Skeletal muscle satellite cell (primary cell): ENCODE measurements at regions not wholly inside any gene's neighbourhood (a gene's known extent, or its start where the extent isn't known, plus 50 kb on each side); places are given as distances from the start of the nearest gene placed in this dataset.
"Not testable (repeated sequence)": the region's sequence is repeated elsewhere in the genome, so short reads cannot be mapped to it uniquely, and the experiment has no call there.

Source experiments
- H3K27me3 ChIP-seq: 2 replicates; pipeline ENCODE4 v1.7.0; 2013; ENCODE audit warnings: low read length; ENCODE audit not compliant: control insufficient read depth, insufficient read depth
- H3K36me3 ChIP-seq: 2 replicates; pipeline ENCODE4 v1.7.0; 2013; ENCODE audit warnings: mild to moderate bottlenecking, control low read depth, low read length; ENCODE audit not compliant: insufficient read depth
- H3K4me1 ChIP-seq: 2 replicates; pipeline ENCODE4 v1.7.0; 2013; ENCODE audit warnings: low read length; ENCODE audit not compliant: control insufficient read depth, insufficient read depth
- H3K4me2 ChIP-seq: 2 replicates; pipeline ENCODE4 v1.7.0; 2013; ENCODE audit warnings: mild to moderate bottlenecking, low read length
- H3K4me3 ChIP-seq: 2 replicates; pipeline ENCODE4 v1.7.0; 2013; ENCODE audit warnings: low read length
- H3K9ac ChIP-seq: 2 replicates; pipeline ENCODE4 v1.7.0; 2013; ENCODE audit warnings: mild to moderate bottlenecking, low read depth, low read length, moderate library complexity
- H3K9me3 ChIP-seq: replicated peaks from 2 replicates; pipeline ENCODE4 v1.7.0; 2013; ENCODE audit warnings: mild to moderate bottlenecking, control low read depth, low read length

- Histone ChIP-seq H3K36me3 (no peaks in the 10 kb centered on the region), H3K9ac (no peak overlapping the region), H3K4me3 (no peak overlapping the region), H3K4me1 (no peaks in the 10 kb centered on the region), H3K4me2 (no peak overlapping the region), H3K9me3 (no peaks in the 10 kb centered on the region), H3K27me3 (no peaks in the 10 kb centered on the region)
These were observed 385.3 kb downstream of the PRELID2 start for GRCh38 chr5:145449794-145450193.

- not testable (repeated sequence) for H3K4me3 ChIP-seq, H3K9me3 ChIP-seq, H3K36me3 ChIP-seq, H3K27me3 ChIP-seq, H3K4me1 ChIP-seq, H3K9ac ChIP-seq, H3K4me2 ChIP-seq
These were observed 388.3 kb downstream of the PRELID2 start for GRCh38 chr5:145446875-145447274.

GRCh38 chr5:145446412-145446811, 388.7 kb downstream of the PRELID2 start:
- H3K4me2 ChIP-seq, result no peak overlapping the region
- no peaks in the 10 kb centered on the region for H3K36me3 ChIP-seq
- no peak overlapping the region for H3K9ac ChIP-seq
- H3K4me3 ChIP-seq, result no peak overlapping the region
- no peaks in the 10 kb centered on the region for H3K4me1 ChIP-seq
- no peaks in the 10 kb centered on the region for H3K27me3 ChIP-seq
- no peaks in the 10 kb centered on the region for H3K9me3 ChIP-seq

GRCh38 chr5:145445027-145445426, 390.1 kb downstream of the PRELID2 start:
- Histone ChIP-seq H3K36me3 (no peaks in the 10 kb centered on the region), H3K4me3 (no peak overlapping the region), H3K4me2 (no peak overlapping the region), H3K9ac (no peak overlapping the region), H3K27me3 (no peaks in the 10 kb centered on the region), H3K9me3 (no peaks in the 10 kb centered on the region), H3K4me1 (no peaks in the 10 kb centered on the region)

- H3K9me3 ChIP-seq, result no peaks in the 10 kb centered on the region
- H3K9ac ChIP-seq, result no peak overlapping the region
- no peaks in the 10 kb centered on the region for H3K36me3 ChIP-seq
- H3K27me3 ChIP-seq, result no peaks in the 10 kb centered on the region
- no peaks in the 10 kb centered on the region for H3K4me1 ChIP-seq
- no peak overlapping the region for H3K4me2 ChIP-seq
- H3K4me3 ChIP-seq, result no peak overlapping the region
These were observed 391.2 kb downstream of the PRELID2 start for GRCh38 chr5:145443964-145444363.

- Histone ChIP-seq H3K4me2 (no peak overlapping the region), H3K4me1 (no peaks in the 10 kb centered on the region), H3K27me3 (no peaks in the 10 kb centered on the region), H3K9ac (no peak overlapping the region), H3K36me3 (no peaks in the 10 kb centered on the region), H3K9me3 (no peaks in the 10 kb centered on the region), H3K4me3 (no peak overlapping the region)
These were observed 391.8 kb downstream of the PRELID2 start for GRCh38 chr5:145443366-145443765.

- not testable (repeated sequence) for H3K9me3 ChIP-seq, H3K4me2 ChIP-seq, H3K27me3 ChIP-seq, H3K36me3 ChIP-seq, H3K4me3 ChIP-seq, H3K4me1 ChIP-seq, H3K9ac ChIP-seq
These were observed 392.5 kb downstream of the PRELID2 start for GRCh38 chr5:145442661-145443060.

DNA sequence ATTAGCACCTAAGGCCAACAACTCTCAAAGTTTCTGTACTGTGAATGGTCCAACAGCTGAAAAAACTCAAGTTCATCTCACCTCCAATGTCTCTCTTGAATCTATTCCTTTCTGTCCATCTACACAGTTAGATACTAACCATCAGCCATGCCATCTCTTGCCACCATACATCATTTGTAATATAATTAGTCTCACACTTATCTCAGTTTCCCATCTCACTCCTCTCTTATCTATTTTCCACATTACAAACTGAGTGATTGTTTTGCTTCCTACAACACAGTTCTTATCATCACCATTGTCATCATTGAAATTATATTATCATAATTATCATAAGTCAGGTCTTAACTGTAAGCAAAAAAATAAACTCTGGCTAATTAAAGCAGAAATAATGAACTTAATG, 393.9 kb downstream of the PRELID2 start:
- Histone ChIP-seq H3K9ac (no peak overlapping the region), H3K4me3 (no peak overlapping the region), H3K4me2 (no peak overlapping the region), H3K4me1 (no peaks in the 10 kb centered on the region), H3K9me3 (no peaks in the 10 kb centered on the region), H3K36me3 (no peaks in the 10 kb centered on the region), H3K27me3 (no peaks in the 10 kb centered on the region)

- Histone ChIP-seq H3K36me3 (no peaks in the 10 kb centered on the region), H3K9ac (no peak overlapping the region), H3K9me3 (no peaks in the 10 kb centered on the region), H3K4me2 (no peak overlapping the region), H3K27me3 (no peaks in the 10 kb centered on the region), H3K4me1 (no peaks in the 10 kb centered on the region), H3K4me3 (no peak overlapping the region)
These were observed 397.5 kb downstream of the PRELID2 start for GRCh38 chr5:145437627-145438026.

DNA sequence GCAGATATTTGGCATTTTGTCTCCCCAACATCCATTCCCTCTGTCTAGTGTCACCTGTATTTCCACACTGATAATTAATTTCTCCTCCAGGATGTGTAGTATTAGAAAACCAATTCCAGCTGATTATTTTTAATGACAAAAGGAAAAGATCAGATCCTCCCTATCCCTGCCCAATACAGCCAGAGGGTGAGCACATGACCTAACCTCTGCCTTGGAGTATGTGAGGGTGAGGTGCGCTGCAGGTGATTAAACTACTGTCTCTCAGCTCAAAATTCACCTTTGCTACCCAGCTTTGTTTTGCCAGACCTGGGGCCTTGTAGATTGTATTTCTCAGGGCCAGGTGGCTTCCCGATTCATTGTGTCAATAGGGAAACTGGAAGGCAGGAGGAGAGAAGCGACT, 402.1 kb downstream of the PRELID2 start:
- no peaks in the 10 kb centered on the region for H3K36me3 ChIP-seq
- no peak overlapping the region for H3K4me3 ChIP-seq
- no peak overlapping the region for H3K9ac ChIP-seq
- H3K27me3 ChIP-seq, result no peaks in the 10 kb centered on the region
- H3K9me3 ChIP-seq, result no peaks in the 10 kb centered on the region
- H3K4me2 ChIP-seq, result no peak overlapping the region
- no peaks in the 10 kb centered on the region for H3K4me1 ChIP-seq

- H3K4me1 ChIP-seq, result no peaks in the 10 kb centered on the region
These were observed 406.0 kb downstream of the PRELID2 start for GRCh38 chr5:145429170-145429569.

GRCh38 chr5:145408048-145408341, 427.1 kb downstream of the PRELID2 start:
- Histone ChIP-seq H3K4me3 (no peak overlapping the region), H3K27me3 (no peaks in the 10 kb centered on the region), H3K9ac (no peak overlapping the region), H3K4me1 (no peaks in the 10 kb centered on the region), H3K9me3 (peaks cover 3% of the 10 kb centered on the region), H3K4me2 (no peak overlapping the region), H3K36me3 (no peaks in the 10 kb centered on the region)

More at GRCh38 chr5:145429170-145429569, 406.0 kb downstream of the PRELID2 start:
- H3K36me3 ChIP-seq, result no peaks in the 10 kb centered on the region
- no peaks in the 10 kb centered on the region for H3K27me3 ChIP-seq
- no peak overlapping the region for H3K4me2 ChIP-seq
- H3K9me3 ChIP-seq, result no peaks in the 10 kb centered on the region
- H3K4me3 ChIP-seq, result no peak overlapping the region
- H3K9ac ChIP-seq, result no peak overlapping the region
